ENCODE measurements at regions not wholly inside any gene's neighbourhood (a gene's known extent, or its start where the extent isn't known, plus 50 kb on each side); places are given as distances from the start of the nearest gene placed in this dataset.

GRCh38 chr3:76551739-76552138 is 488.2 kb upstream of the ROBO2 start (continued):
- TF ChIP-seq IRF9 (tag; IDR thresholded peaks at IDR 0.05) (no peak), CHD1 (IDR thresholded peaks at IDR 0.05; ENCODE audit: low read length) (no peak), HDAC8 (tag; IDR thresholded peaks at IDR 0.05) (no peak), ASH1L (IDR thresholded peaks at IDR 0.05; ENCODE audit: borderline replicate concordance, low read depth, partially characterized antibody) (no peak), TAF7 (tag; IDR thresholded peaks at IDR 0.05) (no peak), HNRNPK (IDR thresholded peaks at IDR 0.05; ENCODE audit: low read depth, low read length, poor library complexity, severe bottlenecking) (no peak), ETS2 (tag; IDR thresholded peaks at IDR 0.05; ENCODE audit: borderline replicate concordance, poor library complexity, severe bottlenecking) (no peak), MIER1 (IDR thresholded peaks at IDR 0.05; ENCODE audit: low read depth) (no peak)

GRCh38 chr3:76552653-76553052 is 487.2 kb upstream of the ROBO2 start:
- 0% methylated on average over 2 of the region's 2 CpGs for WGBS (ENCODE audit: insufficient coverage, low coverage, missing lambda C conversion rate)
- in situ Hi-C loops (cut with MboI) (no loop called here), intact Hi-C loops (cut with micrococcal nuclease) (no loop called here)
- H3K36me3 ChIP-seq (ENCODE audit: control insufficient read depth, insufficient read depth, low read length): no peaks in the 10 kb centered on the region
- H3K4me2 ChIP-seq (ENCODE audit: insufficient read depth, low read length): no peak overlapping the region
- H3K79me2 ChIP-seq (ENCODE audit: control insufficient read depth, insufficient read depth, low read length): no peaks in the 10 kb centered on the region
- no peak overlapping the region for H3K27ac ChIP-seq (ENCODE audit: extremely low read depth, low read depth, low read length)
- ATAC-seq (no peak), FAIRE-seq (no peak), DNase-seq (ENCODE audit: extremely low read depth in 1 of 4, low spot score in 3 of 4) (no peak)
- POLR2A ChIA-PET: no interaction called here
- no peak overlapping the region for H3K4me3 ChIP-seq
- H3K27me3 ChIP-seq (ENCODE audit: control insufficient read depth in 2 of 2, insufficient read depth in 2 of 2, low read length in 2 of 2): no peaks in the 10 kb centered on the region
- no peaks in the 10 kb centered on the region for H3K9me1 ChIP-seq (ENCODE audit: control insufficient read depth, insufficient read depth, low read length)
- H4K20me1 ChIP-seq (replicated peaks; ENCODE audit: control insufficient read depth, insufficient read depth, low read length): no peaks in the 10 kb centered on the region
- H3K4me1 ChIP-seq (replicated peaks in 1 of 2; ENCODE audit: control insufficient read depth in 2 of 2, insufficient read depth in 2 of 2, low read length in 2 of 2): no peaks in the 10 kb centered on the region
- no TSS peak for BruUV-seq (replicated peaks)
- no peak overlapping the region for H3K9ac ChIP-seq (ENCODE audit: insufficient read depth in 1 of 2, low read depth in 2 of 2, low read length in 2 of 2)
- no peak overlapping the region for H2AFZ ChIP-seq (ENCODE audit: low read depth, low read length)
- CTCF ChIA-PET (ENCODE audit: low intra/inter-chr PET ratio): no interaction called here
- H3K9me3 ChIP-seq (replicated peaks; ENCODE audit: control insufficient read depth, insufficient read depth, low read depth, low read length): no peaks in the 10 kb centered on the region
- TF ChIP-seq GMEB1 (CRISPR knock-in tag; IDR thresholded peaks at IDR 0.05): no peak
- no peak for TF ChIP-seq SIX5 (IDR thresholded peaks at IDR 0.05; ENCODE audit: borderline replicate concordance in 1 of 2, insufficient read depth in 1 of 2, low read depth in 1 of 2, low read length in 2 of 2)
- TF ChIP-seq MTF1 (CRISPR knock-in tag; IDR thresholded peaks at IDR 0.05; ENCODE audit: borderline replicate concordance): no peak
- TF ChIP-seq TSC22D4 (tag; IDR thresholded peaks at IDR 0.05): no peak
- TF ChIP-seq USF1 (CRISPR knock-in tag; IDR thresholded peaks at IDR 0.05): no peak
- no peak for TF ChIP-seq PHB2 (IDR thresholded peaks at IDR 0.05; ENCODE audit: low read depth)

Measured in K562 (cell line).